GM23338 (cell line): ENCODE measurements at regions not wholly inside any gene's neighbourhood (a gene's known extent, or its start where the extent isn't known, plus 50 kb on each side); places are given as distances from the start of the nearest gene placed in this dataset.

Experiments used
- ATAC-seq: fragments of 200-7000 bp; cut with Tn5 transposase; 3 replicates; pipeline ENCODE4 v1.9.1; 2020
- DNase-seq: peaks from one replicate; pipeline ENCODE4 v3.0.0-alpha.2; 2015; ENCODE audit warnings: low spot score
- H2AFZ ChIP-seq: fragments of 200-600 bp; sonication (generic); 2 replicates; pipeline ENCODE4 v1.8.0; 2016; ENCODE audit warnings: antibody characterized with exemption, mild to moderate bottlenecking, moderate library complexity
- H3F3A ChIP-seq: fragments of 200-600 bp; sonication (generic); replicated peaks from 2 replicates; pipeline ENCODE4 v1.8.0; 2017; ENCODE audit warnings: antibody characterized with exemption, mixed run types, low read depth
- H3K27ac ChIP-seq: fragments of 200-600 bp; sonication (generic); 2 replicates; pipeline ENCODE4 v1.6.1; 2016; ENCODE audit warnings: low read depth
- H3K27me3 ChIP-seq: fragments of 200-600 bp; sonication (generic); 2 replicates; pipeline ENCODE4 v1.8.0; 2016; ENCODE audit warnings: mild to moderate bottlenecking, mixed run types, moderate library complexity; ENCODE audit not compliant: insufficient read depth
- H3K36me3 ChIP-seq: fragments of 200-600 bp; sonication (generic); 2 replicates; pipeline ENCODE4 v1.8.0; 2016; ENCODE audit warnings: mild to moderate bottlenecking; ENCODE audit not compliant: insufficient read depth
- H3K4me1 ChIP-seq: fragments of 200-600 bp; sonication (generic); 2 replicates; pipeline ENCODE4 v1.8.0; 2016; ENCODE audit warnings: mild to moderate bottlenecking, moderate library complexity; ENCODE audit not compliant: insufficient read depth
- H3K4me2 ChIP-seq: fragments of 200-600 bp; sonication (generic); 2 replicates; pipeline ENCODE4 v1.7.1; 2017; ENCODE audit warnings: mixed run types
- H3K4me3 ChIP-seq: fragments of 200-600 bp; sonication (generic); 2 replicates; pipeline ENCODE4 v1.6.1; 2016; ENCODE audit warnings: mixed run types
- H3K79me2 ChIP-seq: fragments of 200-600 bp; sonication (generic); replicated peaks from 2 replicates; pipeline ENCODE4 v1.8.0; 2017; ENCODE audit warnings: mild to moderate bottlenecking; ENCODE audit not compliant: insufficient read depth
- H3K9me2 ChIP-seq: fragments of 200-600 bp; sonication (generic); 2 replicates; pipeline ENCODE4 v1.8.0; 2017; ENCODE audit not compliant: insufficient read depth
- H4K20me1 ChIP-seq: fragments of 200-600 bp; sonication (generic); replicated peaks from 2 replicates; pipeline ENCODE4 v1.8.0; 2017; ENCODE audit warnings: mild to moderate bottlenecking; ENCODE audit not compliant: insufficient read depth
- H3K27ac Mint-ChIP-seq: 2 replicates; pipeline ENCODE4 v1.8.0; 2020; ENCODE audit warnings: inconsistent platforms, mild to moderate bottlenecking, moderate library complexity, mixed read lengths
- H3K27me3 Mint-ChIP-seq: 3 replicates; pipeline ENCODE4 v1.8.0; 2022; ENCODE audit warnings: low read depth, mild to moderate bottlenecking, moderate library complexity, mixed read lengths, inconsistent platforms; ENCODE audit not compliant: insufficient read depth, poor library complexity
- H3K36me3 Mint-ChIP-seq: 3 replicates; pipeline ENCODE4 v1.8.0; 2021; ENCODE audit warnings: low read depth, mild to moderate bottlenecking, inconsistent platforms, moderate library complexity, mixed read lengths
- H3K4me1 Mint-ChIP-seq: 3 replicates; pipeline ENCODE4 v1.8.0; 2020; ENCODE audit warnings: mild to moderate bottlenecking, inconsistent platforms, mixed read lengths
- H3K4me3 Mint-ChIP-seq: 3 replicates; pipeline ENCODE4 v1.8.0; 2021; ENCODE audit warnings: moderate library complexity, mild to moderate bottlenecking, inconsistent platforms, mixed read lengths
- H3K9me3 Mint-ChIP-seq: 3 replicates; pipeline ENCODE4 v1.8.0; 2020; ENCODE audit warnings: moderate library complexity, mild to moderate bottlenecking, inconsistent platforms, mixed read lengths
- CREB1 ChIP-seq: fragments of 250-450 bp; sonication (Bioruptor Pico); IDR thresholded peaks from 2 replicates; pipeline ENCODE4 v1.5.0; 2020; ENCODE audit warnings: low read depth, mild to moderate bottlenecking, moderate library complexity
- ETS1 ChIP-seq: IDR thresholded peaks from 2 replicates; pipeline ENCODE4 v1.6.1; 2016; ENCODE audit warnings: antibody characterized with exemption
- EZH2 ChIP-seq: fragments of 200-600 bp; sonication (generic); IDR thresholded peaks from one replicate; pipeline ENCODE4 v1.8.0; 2017; ENCODE audit warnings: antibody characterized with exemption, mild to moderate bottlenecking, low read depth; ENCODE audit not compliant: unreplicated experiment
- JUNB ChIP-seq: IDR thresholded peaks from one replicate; pipeline ENCODE4 v1.6.1; 2016; ENCODE audit warnings: antibody characterized with exemption; ENCODE audit not compliant: unreplicated experiment
- POLR2AphosphoS5 ChIP-seq: IDR thresholded peaks from 2 replicates; pipeline ENCODE4 v1.6.1; 2016; ENCODE audit warnings: antibody characterized with exemption, low read depth
- ZNF331 ChIP-seq: fragments of 250-450 bp; sonication (Bioruptor Pico); IDR thresholded peaks from 2 replicates; pipeline ENCODE4 v1.5.0; 2020; ENCODE audit warnings: low read depth, mild to moderate bottlenecking, moderate library complexity
- TF ChIP-seq, protein P1 (sequence below): IDR thresholded peaks from one replicate; pipeline ENCODE4 v1.6.1; 2018; ENCODE audit warnings: antibody characterized with exemption; ENCODE audit not compliant: unreplicated experiment
- TF ChIP-seq, protein P2 (sequence below): fragments of 250-450 bp; sonication (Bioruptor Pico); IDR thresholded peaks from 2 replicates; pipeline ENCODE4 v1.5.0; 2020; ENCODE audit warnings: mild to moderate bottlenecking, moderate library complexity

- TF ChIP-seq, protein P1, sequence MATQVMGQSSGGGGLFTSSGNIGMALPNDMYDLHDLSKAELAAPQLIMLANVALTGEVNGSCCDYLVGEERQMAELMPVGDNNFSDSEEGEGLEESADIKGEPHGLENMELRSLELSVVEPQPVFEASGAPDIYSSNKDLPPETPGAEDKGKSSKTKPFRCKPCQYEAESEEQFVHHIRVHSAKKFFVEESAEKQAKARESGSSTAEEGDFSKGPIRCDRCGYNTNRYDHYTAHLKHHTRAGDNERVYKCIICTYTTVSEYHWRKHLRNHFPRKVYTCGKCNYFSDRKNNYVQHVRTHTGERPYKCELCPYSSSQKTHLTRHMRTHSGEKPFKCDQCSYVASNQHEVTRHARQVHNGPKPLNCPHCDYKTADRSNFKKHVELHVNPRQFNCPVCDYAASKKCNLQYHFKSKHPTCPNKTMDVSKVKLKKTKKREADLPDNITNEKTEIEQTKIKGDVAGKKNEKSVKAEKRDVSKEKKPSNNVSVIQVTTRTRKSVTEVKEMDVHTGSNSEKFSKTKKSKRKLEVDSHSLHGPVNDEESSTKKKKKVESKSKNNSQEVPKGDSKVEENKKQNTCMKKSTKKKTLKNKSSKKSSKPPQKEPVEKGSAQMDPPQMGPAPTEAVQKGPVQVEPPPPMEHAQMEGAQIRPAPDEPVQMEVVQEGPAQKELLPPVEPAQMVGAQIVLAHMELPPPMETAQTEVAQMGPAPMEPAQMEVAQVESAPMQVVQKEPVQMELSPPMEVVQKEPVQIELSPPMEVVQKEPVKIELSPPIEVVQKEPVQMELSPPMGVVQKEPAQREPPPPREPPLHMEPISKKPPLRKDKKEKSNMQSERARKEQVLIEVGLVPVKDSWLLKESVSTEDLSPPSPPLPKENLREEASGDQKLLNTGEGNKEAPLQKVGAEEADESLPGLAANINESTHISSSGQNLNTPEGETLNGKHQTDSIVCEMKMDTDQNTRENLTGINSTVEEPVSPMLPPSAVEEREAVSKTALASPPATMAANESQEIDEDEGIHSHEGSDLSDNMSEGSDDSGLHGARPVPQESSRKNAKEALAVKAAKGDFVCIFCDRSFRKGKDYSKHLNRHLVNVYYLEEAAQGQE = no peak
- no peak for TF ChIP-seq JUNB
- TF ChIP-seq POLR2AphosphoS5 = no peak
- TF ChIP-seq EZH2 = no peak
Measured at GRCh38 chr1:235052067-235053008, 76.3 kb downstream of the TOMM20 start (continued).

GRCh38 chr1:235051521-235051920 is 77.1 kb downstream of the TOMM20 start:
- Histone ChIP-seq H3K4me3 (no peak overlapping the region), H2AFZ (peak overlapping the region; percentile 52; the same call in 1 of the 2 replicates), H3F3A (no peaks in the 10 kb centered on the region), H3K36me3 (no peaks in the 10 kb centered on the region), H3K9me2 (no peaks in the 10 kb centered on the region), H3K4me2 (no peak overlapping the region), H4K20me1 (no peaks in the 10 kb centered on the region), H3K27ac (no peak overlapping the region), H3K79me2 (no peaks in the 10 kb centered on the region), H3K4me1 (no peaks in the 10 kb centered on the region), H3K27me3 (no peaks in the 10 kb centered on the region)
- TF ChIP-seq ZNF331 (CRISPR knock-in tag) = no peak
- TF ChIP-seq ETS1 = no peak
- TF ChIP-seq CREB1 = no peak
- TF ChIP-seq POLR2AphosphoS5 = no peak
- no peak for DNase-seq
- H3K27ac Mint-ChIP-seq = no peak overlapping the region
- no peaks in the 10 kb centered on the region for H3K27me3 Mint-ChIP-seq
- no peak overlapping the region for H3K4me3 Mint-ChIP-seq
- H3K9me3 Mint-ChIP-seq = no peaks in the 10 kb centered on the region
- H3K36me3 Mint-ChIP-seq = no peaks in the 10 kb centered on the region
- peaks cover 6% of the 10 kb centered on the region for H3K4me1 Mint-ChIP-seq
- ATAC-seq = no peak

GRCh38 chr1:235050911-235051360 is 77.7 kb downstream of the TOMM20 start:
- no peaks in the 10 kb centered on the region for H3K27me3 Mint-ChIP-seq
- H3K27ac Mint-ChIP-seq = no peak overlapping the region
- H3K79me2 ChIP-seq = no peaks in the 10 kb centered on the region
- no peak overlapping the region for H3K4me2 ChIP-seq
- H3K36me3 ChIP-seq = no peaks in the 10 kb centered on the region
- no peaks in the 10 kb centered on the region for H3F3A ChIP-seq
- H3K36me3 Mint-ChIP-seq = no peaks in the 10 kb centered on the region
- ATAC-seq (peak; percentile 80), DNase-seq (no peak)
- H3K9me2 ChIP-seq = no peaks in the 10 kb centered on the region
- H2AFZ ChIP-seq = peak overlapping the region; percentile 52; the same call in 1 of the 2 replicates
- no peak overlapping the region for H3K4me3 Mint-ChIP-seq
- no peaks in the 10 kb centered on the region for H3K4me1 ChIP-seq
- H3K4me3 ChIP-seq = no peak overlapping the region
- no peak overlapping the region for H3K27ac ChIP-seq
- 0 out of 2 replicates have a peak, but pooled peaks have one; percentile 7 for TF ChIP-seq CREB1
- TF ChIP-seq, protein P2, sequence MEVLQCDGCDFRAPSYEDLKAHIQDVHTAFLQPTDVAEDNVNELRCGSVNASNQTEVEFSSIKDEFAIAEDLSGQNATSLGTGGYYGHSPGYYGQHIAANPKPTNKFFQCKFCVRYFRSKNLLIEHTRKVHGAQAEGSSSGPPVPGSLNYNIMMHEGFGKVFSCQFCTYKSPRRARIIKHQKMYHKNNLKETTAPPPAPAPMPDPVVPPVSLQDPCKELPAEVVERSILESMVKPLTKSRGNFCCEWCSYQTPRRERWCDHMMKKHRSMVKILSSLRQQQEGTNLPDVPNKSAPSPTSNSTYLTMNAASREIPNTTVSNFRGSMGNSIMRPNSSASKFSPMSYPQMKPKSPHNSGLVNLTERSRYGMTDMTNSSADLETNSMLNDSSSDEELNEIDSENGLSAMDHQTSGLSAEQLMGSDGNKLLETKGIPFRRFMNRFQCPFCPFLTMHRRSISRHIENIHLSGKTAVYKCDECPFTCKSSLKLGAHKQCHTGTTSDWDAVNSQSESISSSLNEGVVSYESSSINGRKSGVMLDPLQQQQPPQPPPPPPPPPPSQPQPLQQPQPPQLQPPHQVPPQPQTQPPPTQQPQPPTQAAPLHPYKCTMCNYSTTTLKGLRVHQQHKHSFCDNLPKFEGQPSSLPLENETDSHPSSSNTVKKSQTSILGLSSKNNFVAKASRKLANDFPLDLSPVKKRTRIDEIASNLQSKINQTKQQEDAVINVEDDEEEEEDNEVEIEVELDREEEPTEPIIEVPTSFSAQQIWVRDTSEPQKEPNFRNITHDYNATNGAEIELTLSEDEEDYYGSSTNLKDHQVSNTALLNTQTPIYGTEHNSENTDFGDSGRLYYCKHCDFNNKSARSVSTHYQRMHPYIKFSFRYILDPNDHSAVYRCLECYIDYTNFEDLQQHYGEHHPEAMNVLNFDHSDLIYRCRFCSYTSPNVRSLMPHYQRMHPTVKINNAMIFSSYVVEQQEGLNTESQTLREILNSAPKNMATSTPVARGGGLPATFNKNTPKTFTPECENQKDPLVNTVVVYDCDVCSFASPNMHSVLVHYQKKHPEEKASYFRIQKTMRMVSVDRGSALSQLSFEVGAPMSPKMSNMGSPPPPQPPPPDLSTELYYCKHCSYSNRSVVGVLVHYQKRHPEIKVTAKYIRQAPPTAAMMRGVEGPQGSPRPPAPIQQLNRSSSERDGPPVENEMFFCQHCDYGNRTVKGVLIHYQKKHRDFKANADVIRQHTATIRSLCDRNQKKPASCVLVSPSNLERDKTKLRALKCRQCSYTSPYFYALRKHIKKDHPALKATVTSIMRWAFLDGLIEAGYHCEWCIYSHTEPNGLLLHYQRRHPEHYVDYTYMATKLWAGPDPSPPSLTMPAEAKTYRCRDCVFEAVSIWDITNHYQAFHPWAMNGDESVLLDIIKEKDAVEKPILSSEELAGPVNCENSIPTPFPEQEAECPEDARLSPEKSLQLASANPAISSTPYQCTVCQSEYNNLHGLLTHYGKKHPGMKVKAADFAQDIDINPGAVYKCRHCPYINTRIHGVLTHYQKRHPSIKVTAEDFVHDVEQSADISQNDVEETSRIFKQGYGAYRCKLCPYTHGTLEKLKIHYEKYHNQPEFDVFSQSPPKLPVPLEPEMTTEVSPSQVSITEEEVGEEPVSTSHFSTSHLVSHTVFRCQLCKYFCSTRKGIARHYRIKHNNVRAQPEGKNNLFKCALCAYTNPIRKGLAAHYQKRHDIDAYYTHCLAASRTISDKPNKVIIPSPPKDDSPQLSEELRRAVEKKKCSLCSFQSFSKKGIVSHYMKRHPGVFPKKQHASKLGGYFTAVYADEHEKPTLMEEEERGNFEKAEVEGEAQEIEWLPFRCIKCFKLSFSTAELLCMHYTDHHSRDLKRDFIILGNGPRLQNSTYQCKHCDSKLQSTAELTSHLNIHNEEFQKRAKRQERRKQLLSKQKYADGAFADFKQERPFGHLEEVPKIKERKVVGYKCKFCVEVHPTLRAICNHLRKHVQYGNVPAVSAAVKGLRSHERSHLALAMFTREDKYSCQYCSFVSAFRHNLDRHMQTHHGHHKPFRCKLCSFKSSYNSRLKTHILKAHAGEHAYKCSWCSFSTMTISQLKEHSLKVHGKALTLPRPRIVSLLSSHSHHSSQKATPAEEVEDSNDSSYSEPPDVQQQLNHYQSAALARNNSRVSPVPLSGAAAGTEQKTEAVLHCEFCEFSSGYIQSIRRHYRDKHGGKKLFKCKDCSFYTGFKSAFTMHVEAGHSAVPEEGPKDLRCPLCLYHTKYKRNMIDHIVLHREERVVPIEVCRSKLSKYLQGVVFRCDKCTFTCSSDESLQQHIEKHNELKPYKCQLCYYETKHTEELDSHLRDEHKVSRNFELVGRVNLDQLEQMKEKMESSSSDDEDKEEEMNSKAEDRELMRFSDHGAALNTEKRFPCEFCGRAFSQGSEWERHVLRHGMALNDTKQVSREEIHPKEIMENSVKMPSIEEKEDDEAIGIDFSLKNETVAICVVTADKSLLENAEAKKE (CRISPR knock-in tag) = no peak
- H4K20me1 ChIP-seq = no peaks in the 10 kb centered on the region
- no peaks in the 10 kb centered on the region for H3K27me3 ChIP-seq
- H3K4me1 Mint-ChIP-seq = peaks cover 6% of the 10 kb centered on the region
- H3K9me3 Mint-ChIP-seq = no peaks in the 10 kb centered on the region
